LNCaP clone FGC (cell line): ENCODE measurements at regions not wholly inside any gene's neighbourhood (a gene's known extent, or its start where the extent isn't known, plus 50 kb on each side); places are given as distances from the start of the nearest gene placed in this dataset.

ENCODE experiments used
- DNase-seq: peaks from one replicate; pipeline ENCODE4 v3.0.0-alpha.2; 2011; ENCODE audit warnings: low read depth
- H3K4me3 ChIP-seq: 2 replicates; pipeline ENCODE4 v1.5.1; 2011; ENCODE audit warnings: mild to moderate bottlenecking, low read depth, low read length, control low read depth
- CTCF ChIP-seq: IDR thresholded peaks from 2 replicates; pipeline ENCODE4 v1.5.1; 2012; ENCODE audit warnings: mild to moderate bottlenecking; ENCODE audit not compliant: control insufficient read depth, insufficient read depth; ENCODE audit errors: extremely low read depth

GRCh38 chr6:167744681-167745669, 81.7 kb upstream of the AFDN start:
- no peak overlapping the region for H3K4me3 ChIP-seq
- TF ChIP-seq CTCF: no peak
- no peak for DNase-seq

- no peak for DNase-seq
- no peak for TF ChIP-seq CTCF
These were observed 80.9 kb upstream of the AFDN start for GRCh38 chr6:167745670-167746389.

GRCh38 chr6:167746390-167746907, 80.3 kb upstream of the AFDN start:
- no peak for TF ChIP-seq CTCF
- H3K4me3 ChIP-seq: no peak overlapping the region
- no peak for DNase-seq

More at GRCh38 chr6:167745670-167746389, 80.9 kb upstream of the AFDN start:
- H3K4me3 ChIP-seq: no peak overlapping the region

GRCh38 chr6:167746975-167747374, 79.7 kb upstream of the AFDN start:
- no peak overlapping the region for H3K4me3 ChIP-seq
- no peak for TF ChIP-seq CTCF
- DNase-seq: no peak

GRCh38 chr6:167747645-167748044, 79.1 kb upstream of the AFDN start:
- H3K4me3 ChIP-seq: no peak overlapping the region
- TF ChIP-seq CTCF: no peak
- DNase-seq: no peak

GRCh38 chr6:167748046-167748445, 78.7 kb upstream of the AFDN start:
- no peak overlapping the region for H3K4me3 ChIP-seq
- no peak for TF ChIP-seq CTCF
- DNase-seq: no peak
